Keratinocyte (primary cell): ENCODE measurements at regions not wholly inside any gene's neighbourhood (a gene's known extent, or its start where the extent isn't known, plus 50 kb on each side); places are given as distances from the start of the nearest gene placed in this dataset.

Experiments used
- DNase-seq: peaks from one replicate; pipeline ENCODE4 v3.0.0-alpha.2; 2011; ENCODE audit warnings: low read depth, missing footprints, low spot score
- FAIRE-seq: peaks from 2 replicates; lab custom pipeline; 2011; peaks lifted over from hg19 to GRCh38; lab: Jason Lieb, UNC
- H2AFZ ChIP-seq: 2 replicates; pipeline ENCODE4 v1.6.0; 2012; ENCODE audit warnings: low read length, control low read depth, inconsistent platforms; ENCODE audit not compliant: control insufficient read depth
- H3K27ac ChIP-seq: 2 replicates; pipeline ENCODE4 v1.5.1; 2011; ENCODE audit warnings: low read length; ENCODE audit not compliant: control insufficient read depth, insufficient read depth
- H3K27me3 ChIP-seq: 3 replicates; pipeline ENCODE4 v1.6.0; 2011; ENCODE audit warnings: low read length; ENCODE audit not compliant: control insufficient read depth, insufficient read depth; ENCODE audit errors: extremely low read depth
- H3K36me3 ChIP-seq, 2 experiments: 2 replicates in 1 of 2; 3 replicates in 1 of 2; pipeline ENCODE4 v1.5.1; 2011; ENCODE audit warnings: low read length in 2 of 2, mild to moderate bottlenecking in 1 of 2; ENCODE audit not compliant: control insufficient read depth in 2 of 2, insufficient read depth in 2 of 2; ENCODE audit errors: extremely low read depth in 1 of 2
- H3K4me1 ChIP-seq: 3 replicates; pipeline ENCODE4 v1.5.1; 2011; ENCODE audit warnings: low read length; ENCODE audit not compliant: control insufficient read depth, insufficient read depth; ENCODE audit errors: extremely low read depth
- H3K4me2 ChIP-seq: 3 replicates; pipeline ENCODE4 v1.6.0; 2011; ENCODE audit warnings: low read depth, low read length; ENCODE audit not compliant: control insufficient read depth, insufficient read depth; ENCODE audit errors: extremely low read depth
- H3K4me3 ChIP-seq, 3 experiments: fragments of 200-600 bp in 1 of 3; sonication (generic) in 1 of 3; 2 replicates in 2 of 3; 3 replicates in 1 of 3; pipeline ENCODE4 v1.5.1; 2011 to 2016; ENCODE audit warnings: low read length in 3 of 3, mild to moderate bottlenecking in 3 of 3, control low read depth in 2 of 3, inconsistent platforms in 1 of 3, low read depth in 1 of 3, mixed read lengths in 1 of 3, mixed run types in 1 of 3, moderate library complexity in 1 of 3; ENCODE audit not compliant: control insufficient read depth in 2 of 3, insufficient read depth in 2 of 3; ENCODE audit errors: extremely low read depth in 1 of 3
- H3K79me2 ChIP-seq: 2 replicates; pipeline ENCODE4 v1.6.0; 2012; ENCODE audit warnings: low read length; ENCODE audit not compliant: control insufficient read depth, insufficient read depth
- H3K9ac ChIP-seq: 3 replicates; pipeline ENCODE4 v1.6.0; 2011; ENCODE audit warnings: low read length; ENCODE audit not compliant: control insufficient read depth, insufficient read depth; ENCODE audit errors: extremely low read depth
- H3K9me1 ChIP-seq: 3 replicates; pipeline ENCODE4 v1.6.0; 2011; ENCODE audit warnings: low read length; ENCODE audit not compliant: control insufficient read depth, insufficient read depth; ENCODE audit errors: extremely low read depth
- H3K9me3 ChIP-seq: 2 replicates; pipeline ENCODE4 v1.5.1; 2012; ENCODE audit warnings: low read depth, low read length; ENCODE audit not compliant: control insufficient read depth
- H4K20me1 ChIP-seq: 3 replicates; pipeline ENCODE4 v1.6.0; 2011; ENCODE audit warnings: low read length; ENCODE audit not compliant: control insufficient read depth, insufficient read depth; ENCODE audit errors: extremely low read depth
- CTCF ChIP-seq, 3 experiments: IDR thresholded peaks in 1 of 3; conservative IDR thresholded peaks in 1 of 3; optimal IDR thresholded peaks in 1 of 3; 2 replicates in 2 of 3; 3 replicates in 1 of 3; pipeline versions ENCODE3 to v1.5.1; 2011; ENCODE audit warnings: low read length in 3 of 3, mild to moderate bottlenecking in 3 of 3, moderate library complexity in 2 of 3, control low read depth in 1 of 3, inconsistent platforms in 1 of 3; ENCODE audit not compliant: insufficient read depth in 2 of 3; ENCODE audit errors: extremely low read depth in 1 of 3
- EZH2 ChIP-seq: IDR thresholded peaks from one replicate; pipeline ENCODE4 v1.6.1; 2012; ENCODE audit warnings: inconsistent platforms, mild to moderate bottlenecking, low read length, moderate library complexity
- dilution Hi-C: fragments of 300-500 bp; cut with MboI; formaldehyde crosslinking; loops from one replicate; pipeline ENCODE4 v1.7.0; 2020; ENCODE audit warnings: low sequenced_read_pairs; ENCODE audit not compliant: extremely low pct_ligation_motif_present

DNA sequence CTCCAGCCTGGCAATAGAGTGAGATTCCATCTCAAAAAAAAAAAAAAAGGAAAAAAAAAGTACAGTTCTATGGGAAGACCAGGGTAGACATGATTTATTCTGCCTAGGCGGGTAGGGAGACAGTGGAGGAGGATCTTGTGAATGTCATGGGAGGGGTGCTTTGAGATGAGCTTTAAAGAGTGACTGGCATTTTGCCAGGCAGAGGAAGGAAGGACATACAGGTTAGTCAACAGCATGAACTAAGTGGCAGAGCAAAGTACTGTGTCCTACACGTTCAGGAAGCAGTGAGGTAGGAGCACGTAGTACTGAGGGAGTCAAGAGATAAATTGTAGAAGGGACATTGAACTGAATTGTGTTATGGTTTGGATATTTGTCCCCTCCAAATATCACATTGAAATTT is 451.5 kb downstream of the TOX3 start:
- Histone ChIP-seq H2AFZ (no peak overlapping the region), H3K4me2 (no peak overlapping the region), H4K20me1 (no peaks in the 10 kb centered on the region), H3K4me1 (peaks cover 1% of the 10 kb centered on the region), H3K79me2 (no peaks in the 10 kb centered on the region), H3K27me3 (peaks cover 20% of the 10 kb centered on the region), H3K9me1 (no peaks in the 10 kb centered on the region), H3K4me3 (no peak overlapping the region), H3K27ac (no peak overlapping the region), H3K9me3 (no peaks in the 10 kb centered on the region), H3K36me3 (no peaks in the 10 kb centered on the region), H3K9ac (no peak overlapping the region)
- TF ChIP-seq CTCF (optimal IDR thresholded peaks at IDR 0.05 in 1 of 3, IDR thresholded peaks at IDR 0.05 in 1 of 3, conservative IDR thresholded peaks at IDR 0.05 in 1 of 3; ENCODE audit: extremely low read depth in 1 of 3, insufficient read depth in 2 of 3, low read length in 3 of 3) (no peak), EZH2 (no peak)
- dilution Hi-C loops = no loop called here
- DNase-seq = no peak
- no peak for FAIRE-seq

DNA sequence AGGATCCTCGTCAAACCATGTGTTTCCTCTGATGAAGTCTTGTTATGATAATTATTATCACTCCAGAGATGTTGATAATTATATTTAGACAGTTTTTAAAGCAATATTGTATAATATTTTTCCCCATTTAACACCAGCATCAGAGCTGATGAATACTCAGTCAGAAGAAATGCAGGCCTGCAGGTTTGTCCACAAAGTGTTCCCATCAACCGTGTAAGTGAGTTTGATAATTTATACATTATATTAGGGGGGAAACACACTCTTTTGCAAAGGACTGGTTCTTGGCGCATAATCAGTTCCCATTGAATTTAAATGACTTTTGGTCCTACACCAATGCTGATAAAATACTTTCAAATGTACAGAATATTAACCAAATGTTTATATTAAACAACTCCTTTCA is 454.8 kb downstream of the TOX3 start:
- Histone ChIP-seq H3K27me3 (peaks cover 34% of the 10 kb centered on the region), H3K4me3 (no peak overlapping the region), H3K36me3 (no peaks in the 10 kb centered on the region), H3K9ac (no peak overlapping the region), H4K20me1 (peaks cover 3% of the 10 kb centered on the region), H3K79me2 (no peaks in the 10 kb centered on the region), H3K4me1 (peaks cover 7% of the 10 kb centered on the region), H3K9me1 (no peaks in the 10 kb centered on the region), H3K9me3 (no peaks in the 10 kb centered on the region), H3K4me2 (no peak overlapping the region), H3K27ac (no peak overlapping the region), H2AFZ (no peak overlapping the region)
- FAIRE-seq = no peak
- dilution Hi-C loops = no loop called here
- TF ChIP-seq CTCF (optimal IDR thresholded peaks at IDR 0.05 in 1 of 3, IDR thresholded peaks at IDR 0.05 in 1 of 3, conservative IDR thresholded peaks at IDR 0.05 in 1 of 3; ENCODE audit: extremely low read depth in 1 of 3, insufficient read depth in 2 of 3, low read length in 3 of 3) (no peak), EZH2 (no peak)
- DNase-seq = no peak
